T follicular helper cell (primary cell): ENCODE measurements at regions not wholly inside any gene's neighbourhood (a gene's known extent, or its start where the extent isn't known, plus 50 kb on each side); places are given as distances from the start of the nearest gene placed in this dataset.

Experiments
- DNase-seq: peaks from one replicate; pipeline ENCODE4 v3.0.0-alpha.2; 2020; ENCODE audit warnings: low read depth

- DNase-seq = no peak
Measured at GRCh38 chr3:117660941-117661817, 951.6 kb downstream of the TUSC7 start.

- no peak for DNase-seq
Measured at GRCh38 chr3:117661818-117662095, 952.2 kb downstream of the TUSC7 start.

- no peak for DNase-seq
Measured at GRCh38 chr3:117665296-117665695, 955.7 kb downstream of the TUSC7 start.

- DNase-seq = no peak
Measured at GRCh38 chr3:117666325-117666724, 956.7 kb downstream of the TUSC7 start.

- no peak for DNase-seq
Measured at GRCh38 chr3:117666812-117667211, 957.2 kb downstream of the TUSC7 start.

GRCh38 chr3:117669774-117670173 lies 960.2 kb downstream of the TUSC7 start:
- DNase-seq = no peak

- DNase-seq = no peak
Measured at GRCh38 chr3:117671722-117672318, 962.2 kb downstream of the TUSC7 start.

- no peak for DNase-seq
Measured at GRCh38 chr3:117674321-117674720, 964.7 kb downstream of the TUSC7 start.

- DNase-seq = no peak
Measured at GRCh38 chr3:117681619-117682018, 972.0 kb downstream of the TUSC7 start.

GRCh38 chr3:117687096-117687495 lies 977.5 kb downstream of the TUSC7 start:
- no peak for DNase-seq

- DNase-seq = no peak
Measured at GRCh38 chr3:117688583-117688982, 979.0 kb downstream of the TUSC7 start.

GRCh38 chr3:117691526-117691925 lies 981.9 kb downstream of the TUSC7 start:
- no peak for DNase-seq

- DNase-seq = no peak
Measured at GRCh38 chr3:117692416-117692995, 982.9 kb downstream of the TUSC7 start.

- DNase-seq = no peak
Measured at GRCh38 chr3:117695321-117695720, 985.7 kb downstream of the TUSC7 start.

- DNase-seq = no peak
Measured at GRCh38 chr3:117695871-117696645, 986.5 kb downstream of the TUSC7 start.

- DNase-seq = no peak
Measured at GRCh38 chr3:117696851-117697407, 987.4 kb downstream of the TUSC7 start.

- DNase-seq = no peak
Measured at GRCh38 chr3:117699058-117699457, 989.5 kb downstream of the TUSC7 start.

- no peak for DNase-seq
Measured at GRCh38 chr3:117700573-117701360, 991.2 kb downstream of the TUSC7 start.

GRCh38 chr3:117705011-117705410 lies 995.4 kb downstream of the TUSC7 start:
- DNase-seq = no peak

- no peak for DNase-seq
Measured at GRCh38 chr3:117706037-117706436, 996.5 kb downstream of the TUSC7 start.

- no peak for DNase-seq
Measured at GRCh38 chr3:117706756-117707155, 997.2 kb downstream of the TUSC7 start.
